ENCODE measurements at regions not wholly inside any gene's neighbourhood (a gene's known extent, or its start where the extent isn't known, plus 50 kb on each side); places are given as distances from the start of the nearest gene placed in this dataset.
"Not testable (repeated sequence)": the region's sequence is repeated elsewhere in the genome, so short reads cannot be mapped to it uniquely, and the experiment has no call there.

DNA sequence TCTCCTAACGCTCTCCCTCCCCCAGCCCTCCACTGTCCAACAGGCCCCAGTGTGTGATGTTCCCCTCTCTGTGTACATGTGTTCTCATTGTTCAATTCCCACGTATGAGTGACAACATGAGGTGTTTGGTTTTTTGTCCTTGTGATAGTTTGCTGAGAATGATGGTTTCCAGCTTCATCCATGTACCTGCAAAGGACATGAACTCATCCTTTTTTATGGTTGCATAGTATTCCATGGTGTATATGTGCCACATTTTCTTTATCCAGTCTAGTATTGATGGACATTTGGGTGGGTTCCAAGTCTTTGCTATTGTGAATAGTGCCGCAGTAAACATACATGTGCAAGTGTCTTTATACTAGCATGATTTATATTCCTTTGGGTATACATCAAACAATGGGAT lies 347.4 kb downstream of the MAGEE1 start:
- H3K4me3 ChIP-seq (ENCODE audit: low read depth, low read length) = not testable (repeated sequence)

- no peak overlapping the region for H3K4me3 ChIP-seq (ENCODE audit: low read depth, low read length)
- TF ChIP-seq, protein P1, sequence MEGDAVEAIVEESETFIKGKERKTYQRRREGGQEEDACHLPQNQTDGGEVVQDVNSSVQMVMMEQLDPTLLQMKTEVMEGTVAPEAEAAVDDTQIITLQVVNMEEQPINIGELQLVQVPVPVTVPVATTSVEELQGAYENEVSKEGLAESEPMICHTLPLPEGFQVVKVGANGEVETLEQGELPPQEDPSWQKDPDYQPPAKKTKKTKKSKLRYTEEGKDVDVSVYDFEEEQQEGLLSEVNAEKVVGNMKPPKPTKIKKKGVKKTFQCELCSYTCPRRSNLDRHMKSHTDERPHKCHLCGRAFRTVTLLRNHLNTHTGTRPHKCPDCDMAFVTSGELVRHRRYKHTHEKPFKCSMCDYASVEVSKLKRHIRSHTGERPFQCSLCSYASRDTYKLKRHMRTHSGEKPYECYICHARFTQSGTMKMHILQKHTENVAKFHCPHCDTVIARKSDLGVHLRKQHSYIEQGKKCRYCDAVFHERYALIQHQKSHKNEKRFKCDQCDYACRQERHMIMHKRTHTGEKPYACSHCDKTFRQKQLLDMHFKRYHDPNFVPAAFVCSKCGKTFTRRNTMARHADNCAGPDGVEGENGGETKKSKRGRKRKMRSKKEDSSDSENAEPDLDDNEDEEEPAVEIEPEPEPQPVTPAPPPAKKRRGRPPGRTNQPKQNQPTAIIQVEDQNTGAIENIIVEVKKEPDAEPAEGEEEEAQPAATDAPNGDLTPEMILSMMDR (IDR thresholded peaks at IDR 0.05; ENCODE audit: borderline replicate concordance, insufficient read depth, low read depth, low read length) = no peak
Observed at GRCh38 chrX:76796311-76796710, 368.8 kb downstream of the MAGEE1 start.

DNA sequence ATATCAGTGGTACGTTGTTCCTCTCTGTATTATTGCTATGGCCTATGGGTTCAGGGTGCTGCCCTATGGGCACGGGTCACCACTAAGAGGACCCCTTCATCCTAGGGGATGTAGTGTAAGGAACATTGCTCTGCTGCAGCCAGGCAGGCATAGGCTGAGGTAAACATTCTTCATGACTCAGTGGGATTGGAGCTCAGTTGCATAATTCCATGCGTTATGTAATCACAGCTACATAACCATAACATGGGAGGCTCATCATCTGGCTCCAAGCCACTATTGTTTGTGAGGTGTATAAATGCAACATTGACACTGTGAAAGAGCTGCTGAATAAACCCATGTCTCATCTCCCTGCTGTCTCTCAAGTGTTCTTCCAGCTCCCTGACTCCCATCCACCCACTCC lies 375.2 kb downstream of the MAGEE1 start:
- TF ChIP-seq, protein P1 (IDR thresholded peaks at IDR 0.05; ENCODE audit: borderline replicate concordance, insufficient read depth, low read depth, low read length) = no peak
- no peak overlapping the region for H3K4me3 ChIP-seq (ENCODE audit: low read depth, low read length)

GRCh38 chrX:76815754-76816153 lies 388.2 kb downstream of the MAGEE1 start:
- TF ChIP-seq, protein P1 (IDR thresholded peaks at IDR 0.05; ENCODE audit: borderline replicate concordance, insufficient read depth, low read depth, low read length) = no peak
- H3K4me3 ChIP-seq (ENCODE audit: low read depth, low read length) = no peak overlapping the region

DNA sequence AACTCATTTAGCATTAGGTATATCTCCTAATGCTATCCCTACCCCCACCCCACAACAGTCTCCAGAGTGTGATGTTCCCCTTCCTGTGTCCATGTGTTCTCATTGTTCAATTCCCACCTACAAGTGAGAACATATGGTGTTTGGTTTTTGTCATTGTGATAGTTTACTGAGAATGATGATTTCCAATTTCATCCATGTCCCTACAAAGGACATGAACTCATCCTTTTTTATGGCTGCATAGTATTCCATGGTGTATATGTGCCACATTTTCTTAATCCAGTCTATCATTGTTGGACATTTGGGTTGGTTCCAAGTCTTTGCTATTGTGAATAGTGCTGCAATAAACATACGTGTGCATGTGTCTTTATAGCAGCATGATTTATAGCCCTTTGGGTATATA lies 389.8 kb downstream of the MAGEE1 start:
- H3K4me3 ChIP-seq (ENCODE audit: low read depth, low read length) = not testable (repeated sequence)

GRCh38 chrX:76821276-76821675 lies 393.8 kb downstream of the MAGEE1 start:
- TF ChIP-seq, protein P1 (IDR thresholded peaks at IDR 0.05; ENCODE audit: borderline replicate concordance, insufficient read depth, low read depth, low read length) = no peak

GRCh38 chrX:76827672-76828071 lies 400.2 kb downstream of the MAGEE1 start:
- TF ChIP-seq, protein P1 (IDR thresholded peaks at IDR 0.05; ENCODE audit: borderline replicate concordance, insufficient read depth, low read depth, low read length) = no peak
- no peak overlapping the region for H3K4me3 ChIP-seq (ENCODE audit: low read depth, low read length)

More at GRCh38 chrX:76821276-76821675, 393.8 kb downstream of the MAGEE1 start:
- H3K4me3 ChIP-seq (ENCODE audit: low read depth, low read length) = no peak overlapping the region

DNA sequence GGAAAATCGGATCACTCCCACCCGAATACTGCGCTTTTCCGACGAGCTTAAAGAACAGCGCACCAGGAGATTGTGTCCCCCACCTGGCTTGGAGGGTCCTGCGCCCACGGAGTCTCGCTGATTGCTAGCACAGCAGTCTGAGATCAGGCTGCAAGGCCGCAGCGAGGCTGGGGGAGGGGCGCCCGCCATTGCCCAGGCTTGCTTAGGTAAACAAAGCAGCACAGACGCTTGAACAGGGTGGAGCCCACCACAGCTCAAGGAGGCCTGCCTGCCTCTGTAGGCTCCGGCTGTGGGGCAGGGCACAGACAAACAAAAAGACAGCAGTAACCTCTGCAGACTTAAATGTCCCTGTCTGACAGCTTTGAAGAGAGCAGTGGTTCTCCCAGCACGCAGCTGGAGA lies 413.4 kb downstream of the MAGEE1 start:
- H3K4me3 ChIP-seq (ENCODE audit: low read depth, low read length) = not testable (repeated sequence)

DNA sequence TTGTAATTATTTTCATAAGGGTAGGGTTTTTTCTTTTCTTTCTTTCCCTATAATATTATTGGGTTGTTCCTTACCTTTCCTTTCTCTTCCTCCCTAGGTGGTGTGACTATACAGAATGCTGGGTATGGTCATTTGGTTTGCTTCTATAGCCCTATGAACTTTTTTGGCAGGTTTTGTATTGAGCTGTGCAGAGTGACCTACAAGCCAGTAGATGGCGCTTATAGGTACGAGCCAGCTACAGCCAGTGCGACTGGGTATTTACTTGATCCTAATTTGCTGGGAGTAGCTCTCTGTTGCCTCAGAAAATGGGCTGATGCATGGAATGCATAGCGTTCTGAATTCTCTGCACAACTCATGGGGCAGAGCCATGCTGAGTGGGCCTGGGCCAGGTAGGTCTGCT lies 423.3 kb downstream of the MAGEE1 start:
- TF ChIP-seq, protein P1 (IDR thresholded peaks at IDR 0.05; ENCODE audit: borderline replicate concordance, insufficient read depth, low read depth, low read length) = peak; percentile 29; the same call in 1 of the 2 replicates
- H3K4me3 ChIP-seq (ENCODE audit: low read depth, low read length) = no peak overlapping the region
